Glomerular endothelial cell (primary cell): ENCODE measurements at regions not wholly inside any gene's neighbourhood (a gene's known extent, or its start where the extent isn't known, plus 50 kb on each side); places are given as distances from the start of the nearest gene placed in this dataset.
"Not testable (repeated sequence)": the region's sequence is repeated elsewhere in the genome, so short reads cannot be mapped to it uniquely, and the experiment has no call there.

Source experiments
- DNase-seq: peaks from one replicate; pipeline ENCODE4 v3.0.0-alpha.2; 2011; ENCODE audit warnings: low read depth, low spot score; ENCODE audit errors: extremely low read depth

- no peak for DNase-seq
Observed at GRCh38 chr5:92841604-92842155, 739.3 kb downstream of the NR2F1-AS1 start.

- DNase-seq: no peak
Observed at GRCh38 chr5:92838253-92838652, 742.8 kb downstream of the NR2F1-AS1 start.

- no peak for DNase-seq
Observed at GRCh38 chr5:92836855-92837755, 743.9 kb downstream of the NR2F1-AS1 start.

DNA sequence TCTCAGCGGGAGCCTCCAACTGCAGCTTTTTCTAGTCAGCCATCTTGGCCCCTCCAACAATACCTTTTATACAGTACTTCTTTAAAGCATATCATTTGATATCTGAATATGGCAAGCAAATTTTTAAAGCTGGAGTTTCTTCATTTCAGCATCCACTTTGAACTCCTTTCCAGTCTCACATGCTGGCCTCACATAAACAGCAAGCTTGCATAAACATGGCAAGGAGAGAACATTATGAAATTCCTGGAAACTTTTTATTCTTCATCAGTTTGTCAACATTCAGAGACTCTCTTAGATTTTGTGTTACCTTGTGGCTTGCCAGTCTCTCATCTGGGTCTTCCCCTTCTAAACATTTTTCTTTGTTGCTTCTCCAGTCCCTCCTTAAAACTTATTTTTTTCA, 745.3 kb downstream of the NR2F1-AS1 start:
- no peak for DNase-seq

GRCh38 chr5:92823551-92823950, 757.5 kb downstream of the NR2F1-AS1 start:
- not testable (repeated sequence) for DNase-seq

DNA sequence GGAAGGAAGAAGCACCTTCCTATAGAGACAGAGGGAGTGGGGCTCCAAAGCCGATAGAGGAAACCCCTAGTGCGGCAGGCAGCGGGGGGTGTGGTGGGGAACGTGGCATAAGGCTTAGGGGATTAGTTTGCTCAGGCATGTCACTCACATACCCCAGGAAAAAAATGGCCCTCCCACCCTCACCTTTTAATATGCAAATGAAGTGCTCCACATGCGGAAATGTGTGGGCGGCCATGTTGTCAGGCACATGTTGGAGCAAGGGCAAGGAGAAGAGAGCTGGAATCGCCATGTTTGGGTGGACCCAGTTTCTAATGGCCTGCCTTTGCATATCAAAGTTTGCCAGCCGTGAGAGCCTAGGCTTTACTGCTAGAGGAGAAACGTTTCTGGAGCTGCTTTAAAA, 758.8 kb downstream of the NR2F1-AS1 start:
- no peak for DNase-seq

- DNase-seq: no peak
Observed at GRCh38 chr5:92809855-92810465, 771.1 kb downstream of the NR2F1-AS1 start.

- DNase-seq: no peak
Observed at GRCh38 chr5:92808474-92808873, 772.5 kb downstream of the NR2F1-AS1 start.

DNA sequence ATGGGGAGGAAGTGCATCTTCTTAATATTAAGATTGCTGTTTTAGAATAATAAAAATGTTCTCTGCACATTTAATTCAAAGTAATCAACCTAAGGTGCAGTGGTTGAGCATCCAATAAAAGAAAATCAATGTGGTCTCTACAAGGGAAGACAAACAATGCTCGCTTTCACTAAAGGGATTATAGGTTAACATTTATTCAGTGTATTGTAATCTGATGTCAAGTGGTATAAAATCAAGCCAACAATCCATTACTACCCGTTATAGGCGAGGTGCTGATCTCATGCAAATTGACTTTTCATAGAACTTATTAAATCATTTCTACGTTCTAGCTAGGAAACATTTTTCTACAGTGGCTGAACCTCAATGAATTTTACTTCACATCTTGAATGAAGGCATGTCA, 773.9 kb downstream of the NR2F1-AS1 start:
- no peak for DNase-seq

GRCh38 chr5:92805446-92805845, 775.6 kb downstream of the NR2F1-AS1 start:
- no peak for DNase-seq

- no peak for DNase-seq
Observed at GRCh38 chr5:92801911-92802310, 779.1 kb downstream of the NR2F1-AS1 start.

GRCh38 chr5:92800365-92800764, 780.7 kb downstream of the NR2F1-AS1 start:
- DNase-seq: no peak

- no peak for DNase-seq
Observed at GRCh38 chr5:92795633-92796032, 785.4 kb downstream of the NR2F1-AS1 start.

DNA sequence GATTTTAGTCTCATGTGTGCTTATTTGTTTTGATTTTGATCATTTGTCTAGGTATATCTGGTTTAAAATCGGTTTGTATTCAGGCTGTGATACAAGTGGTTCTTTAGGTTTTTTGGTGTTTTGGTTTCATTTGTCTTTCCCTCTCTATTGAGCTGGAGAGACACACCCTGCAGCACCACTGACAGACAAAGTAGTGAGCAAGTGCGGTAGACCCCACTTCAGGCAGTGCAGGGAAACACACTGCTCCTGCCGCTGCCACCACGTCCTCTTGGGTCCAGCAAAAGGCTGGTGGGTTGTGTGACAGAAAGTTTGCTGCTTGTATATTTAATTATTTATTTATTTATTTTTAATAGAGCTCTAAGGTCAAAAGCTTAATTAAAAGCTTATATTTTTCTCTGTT, 801.0 kb downstream of the NR2F1-AS1 start:
- no peak for DNase-seq

DNA sequence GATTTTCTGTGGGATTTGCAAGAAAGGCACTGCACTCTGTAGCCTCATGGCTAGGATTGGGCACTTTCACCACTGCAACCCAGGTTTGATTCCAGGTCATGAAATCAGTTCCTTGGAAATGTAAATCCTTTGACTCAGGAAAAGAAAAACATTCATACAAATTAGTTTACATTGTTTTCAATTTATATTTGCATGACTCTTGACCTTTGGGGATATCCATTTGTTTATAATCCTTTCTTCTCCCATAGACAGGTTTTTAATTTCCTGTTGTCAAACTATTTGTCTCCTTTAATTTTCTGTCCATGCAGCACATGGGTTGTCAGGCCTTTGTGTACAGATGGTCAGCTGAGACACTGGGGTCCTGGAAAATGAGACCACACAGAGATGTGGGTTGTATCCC, 801.5 kb downstream of the NR2F1-AS1 start:
- DNase-seq: no peak

DNA sequence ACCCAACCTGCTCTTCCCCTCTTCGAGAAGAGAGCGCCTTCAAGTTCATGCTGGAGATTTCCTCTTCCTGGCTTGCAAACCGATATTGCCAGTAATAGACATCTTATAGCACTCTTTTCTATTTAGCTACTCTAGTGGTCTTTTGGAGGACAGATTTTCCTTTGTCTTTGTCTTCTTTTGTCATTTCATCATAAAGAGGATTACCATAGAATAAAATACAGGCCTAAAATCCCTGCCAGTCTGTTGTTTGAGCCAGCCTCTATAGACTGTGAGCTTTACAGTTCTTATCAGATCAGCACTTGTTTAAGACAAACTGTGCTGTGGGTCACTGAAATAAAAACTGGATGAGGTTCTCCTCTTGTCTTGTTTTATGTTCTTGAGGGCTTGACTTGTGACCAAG, 802.8 kb downstream of the NR2F1-AS1 start:
- no peak for DNase-seq

- no peak for DNase-seq
Observed at GRCh38 chr5:92777421-92777820, 803.6 kb downstream of the NR2F1-AS1 start.

- DNase-seq: no peak
Observed at GRCh38 chr5:92775711-92776615, 805.1 kb downstream of the NR2F1-AS1 start.

- no peak for DNase-seq
Observed at GRCh38 chr5:92769978-92770377, 811.0 kb downstream of the NR2F1-AS1 start.

- no peak for DNase-seq
Observed at GRCh38 chr5:92761585-92761984, 819.4 kb downstream of the NR2F1-AS1 start.

GRCh38 chr5:92760550-92760949, 820.5 kb downstream of the NR2F1-AS1 start:
- no peak for DNase-seq
